ENCODE measurements at regions not wholly inside any gene's neighbourhood (a gene's known extent, or its start where the extent isn't known, plus 50 kb on each side); places are given as distances from the start of the nearest gene placed in this dataset.
A peak's percentile ranks its signal among the peaks of the same experiment; 100 is the strongest.
"Not testable (repeated sequence)": the region's sequence is repeated elsewhere in the genome, so short reads cannot be mapped to it uniquely, and the experiment has no call there.

- no peak for DNase-seq (ENCODE audit: low spot score)
Observed at GRCh38 chr5:174984863-174985262, 260.5 kb downstream of the MSX2 start.

DNA sequence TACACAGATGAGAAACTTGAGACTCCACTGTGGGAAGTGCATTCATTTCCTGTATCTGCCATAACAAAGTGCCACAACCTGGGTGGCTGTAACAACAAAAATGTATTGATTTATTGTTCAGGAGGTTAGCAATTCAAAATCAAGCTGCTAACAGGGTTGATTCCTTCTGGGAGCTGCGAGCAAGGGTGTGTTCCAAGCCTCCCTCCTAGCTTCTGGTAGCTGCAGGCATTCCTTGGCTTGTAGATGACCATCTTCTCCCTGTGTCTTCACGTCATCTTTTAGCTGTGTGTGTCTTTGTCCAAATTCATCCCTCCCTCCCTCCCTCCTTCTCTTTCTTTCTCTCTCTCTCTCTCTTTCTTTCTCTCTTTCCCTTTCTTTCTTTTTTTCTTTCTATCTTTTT lies 258.1 kb downstream of the MSX2 start:
- DNase-seq (ENCODE audit: low spot score): no peak

DNA sequence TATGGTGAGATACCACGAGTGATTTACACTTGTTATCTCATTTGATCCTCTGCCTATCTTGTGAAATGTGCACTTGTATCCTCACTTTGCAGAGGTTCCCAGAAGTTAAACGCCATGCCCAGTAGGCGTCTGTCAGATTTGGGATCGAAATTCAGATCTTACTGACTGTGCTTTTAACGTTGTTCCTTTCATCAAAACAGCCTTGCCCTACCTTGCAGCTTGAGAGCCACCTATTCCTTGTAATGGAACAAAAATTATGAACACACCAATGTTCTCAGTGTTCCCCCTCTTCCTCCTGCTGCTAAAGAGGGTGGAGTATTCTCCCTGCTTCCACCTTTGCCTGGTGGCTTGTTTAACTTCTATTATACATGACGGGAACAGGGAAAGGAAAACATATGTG lies 257.0 kb downstream of the MSX2 start:
- DNase-seq (ENCODE audit: low spot score): no peak

- no peak for DNase-seq (ENCODE audit: low spot score)
Observed at GRCh38 chr5:174980952-174981351, 256.6 kb downstream of the MSX2 start.

DNA sequence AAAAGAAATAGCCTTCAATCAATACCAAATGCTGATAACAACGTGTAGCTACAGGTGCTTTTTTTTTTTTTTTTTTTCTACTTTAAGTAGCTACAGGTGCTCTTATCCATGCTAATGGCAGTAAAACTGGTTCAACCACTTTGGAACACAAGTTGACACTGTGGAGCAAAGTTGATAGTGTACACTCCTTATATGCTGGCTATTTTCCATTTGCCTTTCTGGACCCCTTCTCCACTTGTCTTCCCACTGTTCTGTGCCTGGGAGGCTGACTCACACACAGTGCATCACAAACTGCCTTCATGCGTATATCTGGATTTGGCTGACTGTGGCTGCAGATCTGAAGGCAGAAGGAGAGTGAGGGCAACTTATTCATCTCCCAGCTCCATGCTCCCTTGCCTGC lies 247.9 kb downstream of the MSX2 start:
- DNase-seq (ENCODE audit: low spot score): no peak

DNA sequence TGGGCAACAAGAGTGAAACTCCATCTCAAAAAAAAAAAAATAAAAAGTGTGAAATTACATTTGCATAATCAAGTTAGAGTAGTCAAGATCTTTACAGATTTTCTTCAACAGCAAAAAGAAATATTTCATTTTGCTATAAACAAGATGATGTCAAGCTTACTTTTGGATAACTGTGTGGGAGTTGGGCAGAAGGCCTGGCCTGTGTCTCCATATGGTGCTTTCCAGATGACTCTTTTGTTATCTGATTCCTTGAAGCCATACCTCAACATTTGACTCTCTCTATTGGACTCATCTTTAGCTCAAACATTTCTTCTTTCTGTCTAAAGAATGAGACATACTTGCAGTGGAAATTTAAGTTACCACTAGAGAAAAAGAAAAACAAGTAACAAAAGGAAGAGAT lies 246.8 kb downstream of the MSX2 start:
- no peak for DNase-seq (ENCODE audit: low spot score)

- DNase-seq (ENCODE audit: low spot score): no peak
Observed at GRCh38 chr5:174970502-174970901, 246.1 kb downstream of the MSX2 start.

GRCh38 chr5:174953871-174954270 lies 229.5 kb downstream of the MSX2 start:
- DNase-seq (ENCODE audit: low spot score): no peak

DNA sequence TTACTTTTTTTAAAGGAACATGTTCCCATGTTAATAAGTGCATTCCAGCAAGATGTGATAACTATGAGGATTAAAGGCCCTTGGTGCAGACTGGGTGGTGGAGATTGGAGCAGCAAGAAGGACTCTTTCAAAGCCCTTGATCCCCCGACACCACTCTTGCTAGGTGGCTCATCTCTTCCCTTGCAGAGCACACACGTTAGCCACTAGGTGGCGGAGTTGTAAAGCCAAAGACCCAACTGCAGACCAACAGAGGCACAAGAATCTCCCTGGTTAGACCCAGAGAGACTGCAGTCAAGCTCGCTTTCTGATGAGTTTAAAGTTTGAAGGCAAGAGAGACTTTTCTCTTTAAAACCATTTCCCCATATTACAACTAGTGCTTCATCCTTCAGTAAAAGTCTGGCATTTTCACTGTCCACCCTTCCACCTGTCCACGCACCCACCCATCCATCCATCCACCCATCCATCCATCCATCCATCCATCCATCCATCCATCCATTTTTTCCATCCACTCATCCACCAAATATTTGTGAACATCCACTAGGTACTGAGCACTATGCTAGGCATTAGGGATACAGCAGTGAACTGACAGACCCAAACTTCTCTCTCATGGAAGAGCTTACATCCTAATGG lies 226.9 kb downstream of the MSX2 start:
- DNase-seq (ENCODE audit: low spot score): peak; percentile 75

- no peak for DNase-seq (ENCODE audit: low spot score)
Observed at GRCh38 chr5:174947548-174947947, 223.2 kb downstream of the MSX2 start.

- DNase-seq (ENCODE audit: low spot score): no peak
Observed at GRCh38 chr5:174945853-174946252, 221.5 kb downstream of the MSX2 start.

- no peak for DNase-seq (ENCODE audit: low spot score)
Observed at GRCh38 chr5:174943785-174944184, 219.4 kb downstream of the MSX2 start.

DNA sequence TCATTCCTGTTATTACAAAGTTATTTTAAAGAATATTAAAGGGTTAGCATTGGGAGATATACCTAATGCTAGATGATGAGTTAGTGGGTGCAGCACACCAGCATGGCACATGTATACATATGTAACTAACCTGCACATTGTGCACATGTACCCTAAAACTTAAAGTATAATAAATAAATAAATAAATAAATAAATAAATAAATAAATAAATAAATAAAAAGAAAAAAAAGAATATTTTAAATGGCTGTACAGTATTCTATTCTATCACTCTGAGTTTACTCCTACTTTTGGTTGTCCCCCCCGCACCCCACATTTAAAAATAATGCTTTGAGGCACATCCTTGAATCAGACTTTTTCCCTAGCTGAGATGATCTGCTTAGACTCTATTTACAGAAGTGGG lies 218.6 kb downstream of the MSX2 start:
- not testable (repeated sequence) for DNase-seq (ENCODE audit: low spot score)

DNA sequence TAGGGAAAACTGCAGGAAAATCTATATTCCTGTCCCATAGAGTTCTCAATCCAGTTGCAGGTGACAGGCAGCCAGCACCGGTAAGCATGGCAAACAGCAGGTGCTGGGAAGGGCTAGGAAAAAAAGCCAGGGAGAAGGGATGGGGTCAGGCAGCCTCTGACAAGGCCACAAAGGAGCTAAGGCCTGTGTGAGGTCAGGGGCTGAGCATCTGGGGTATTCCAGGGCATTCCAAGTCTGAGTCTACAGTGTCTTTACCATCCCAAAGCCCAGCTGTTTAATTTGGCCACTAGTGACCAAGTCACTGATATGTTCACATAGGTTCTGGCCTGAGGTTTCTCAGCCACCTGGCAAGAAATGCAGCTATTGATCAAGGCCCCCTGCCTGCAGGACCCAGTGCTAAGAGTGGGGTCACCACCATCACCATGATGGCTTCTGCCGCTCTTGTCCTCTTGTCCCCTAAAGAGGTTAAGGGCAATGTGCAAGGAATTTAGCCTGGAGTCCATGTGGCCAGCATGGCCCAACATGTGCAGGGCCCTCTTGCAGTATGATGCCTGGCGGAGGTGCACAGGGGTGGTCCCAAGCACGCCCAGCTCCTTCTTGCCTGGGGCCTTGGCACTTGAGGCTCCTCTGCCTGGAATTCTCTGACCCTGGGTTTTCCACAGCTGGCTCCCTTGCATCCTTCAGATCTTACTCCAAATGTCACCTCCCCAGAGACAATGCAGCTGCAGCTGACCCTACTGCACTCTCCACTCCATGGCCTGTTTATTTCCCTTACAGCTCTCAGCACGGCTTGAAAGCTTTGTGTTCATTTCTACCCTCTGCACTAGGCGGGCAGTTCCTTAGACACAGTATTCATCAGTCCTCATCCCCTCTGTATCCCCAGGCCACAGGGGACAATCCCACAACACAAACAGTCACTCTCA lies 213.1 kb downstream of the MSX2 start:
- DNase-seq (ENCODE audit: low spot score): no peak

GRCh38 chr5:174935854-174936474 lies 211.6 kb downstream of the MSX2 start:
- peak; percentile 79 for DNase-seq (ENCODE audit: low spot score)

- DNase-seq (ENCODE audit: low spot score): not testable (repeated sequence)
Observed at GRCh38 chr5:174931033-174931432, 206.7 kb downstream of the MSX2 start.

DNA sequence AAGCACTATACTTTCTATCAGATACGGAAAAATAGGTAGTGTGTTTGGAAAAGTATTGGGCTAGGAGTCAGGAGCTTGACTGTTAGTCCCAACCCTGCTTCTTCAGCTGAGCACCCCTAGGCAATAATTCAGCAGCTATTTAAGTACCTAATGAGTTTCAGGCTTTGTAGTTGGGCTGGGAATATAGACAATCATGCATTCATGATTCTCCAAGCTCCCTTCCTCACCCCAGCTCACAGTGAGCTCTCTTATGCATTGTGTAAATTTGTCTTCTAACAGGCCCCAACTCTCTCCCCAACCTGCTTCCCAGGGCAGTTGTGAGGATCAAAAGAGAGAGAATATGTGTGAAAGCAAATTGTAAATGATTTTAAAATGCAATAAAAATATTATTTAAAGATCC lies 201.2 kb downstream of the MSX2 start:
- no peak for DNase-seq (ENCODE audit: low spot score)

- DNase-seq (ENCODE audit: low spot score): no peak
Observed at GRCh38 chr5:174922955-174923354, 198.6 kb downstream of the MSX2 start.

DNA sequence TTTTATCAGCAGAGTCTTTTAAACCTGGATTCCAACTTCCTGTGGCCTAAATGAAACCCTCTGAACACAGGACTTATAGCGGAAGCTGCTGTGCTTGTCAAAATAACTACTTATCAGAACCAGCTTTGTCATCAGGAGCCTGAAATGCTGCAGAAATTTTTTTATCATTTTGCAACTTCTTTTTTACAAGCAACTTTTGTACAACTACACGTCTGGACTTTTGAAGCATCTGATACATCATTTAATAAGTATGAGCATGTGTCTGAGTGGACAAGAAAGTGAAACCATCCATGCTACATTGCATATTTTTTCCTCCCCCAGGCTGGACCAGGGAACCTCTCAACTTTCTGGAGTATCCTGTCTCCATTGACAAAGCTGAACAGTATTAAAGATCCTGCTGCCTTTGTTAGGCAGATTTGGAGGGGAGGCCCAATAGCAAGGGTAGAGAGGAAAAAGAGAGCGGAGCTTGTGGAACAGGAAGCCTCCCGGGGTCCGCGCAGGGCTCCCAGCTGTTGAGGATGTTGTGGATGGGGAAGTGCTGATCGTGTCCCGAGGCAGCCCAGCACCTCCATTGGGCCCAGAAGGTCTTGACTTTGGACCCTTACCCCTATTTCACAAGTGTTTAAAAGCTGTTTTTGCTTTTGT lies 196.6 kb downstream of the MSX2 start:
- DNase-seq (ENCODE audit: low spot score): no peak

- no peak for DNase-seq (ENCODE audit: low spot score)
Observed at GRCh38 chr5:174919351-174919750, 195.0 kb downstream of the MSX2 start.

DNA sequence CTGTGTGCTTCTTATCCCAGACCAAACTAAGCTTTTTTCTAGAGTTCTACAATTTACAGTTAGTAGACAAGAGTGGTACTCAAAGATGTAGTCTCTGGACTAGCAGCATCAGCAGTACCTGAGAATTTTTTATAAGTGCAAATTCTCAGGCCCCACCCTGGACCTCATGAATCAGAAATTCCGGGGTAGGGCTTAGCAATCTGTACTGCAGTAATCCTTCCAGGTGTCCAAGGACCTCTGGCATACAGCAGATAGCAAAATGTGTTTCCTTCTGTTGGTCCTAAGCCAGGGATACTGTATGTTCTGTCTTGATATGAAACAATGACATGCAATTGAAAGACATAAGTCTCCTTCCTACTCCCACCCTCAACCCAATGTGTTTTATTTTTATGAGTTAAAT lies 194.3 kb downstream of the MSX2 start:
- no peak for DNase-seq (ENCODE audit: low spot score)

- no peak for DNase-seq (ENCODE audit: low spot score)
Observed at GRCh38 chr5:174917976-174918554, 193.7 kb downstream of the MSX2 start.

Data from GM03348 (cell line).